ENCODE measurements at regions not wholly inside any gene's neighbourhood (a gene's known extent, or its start where the extent isn't known, plus 50 kb on each side); places are given as distances from the start of the nearest gene placed in this dataset.

DNA sequence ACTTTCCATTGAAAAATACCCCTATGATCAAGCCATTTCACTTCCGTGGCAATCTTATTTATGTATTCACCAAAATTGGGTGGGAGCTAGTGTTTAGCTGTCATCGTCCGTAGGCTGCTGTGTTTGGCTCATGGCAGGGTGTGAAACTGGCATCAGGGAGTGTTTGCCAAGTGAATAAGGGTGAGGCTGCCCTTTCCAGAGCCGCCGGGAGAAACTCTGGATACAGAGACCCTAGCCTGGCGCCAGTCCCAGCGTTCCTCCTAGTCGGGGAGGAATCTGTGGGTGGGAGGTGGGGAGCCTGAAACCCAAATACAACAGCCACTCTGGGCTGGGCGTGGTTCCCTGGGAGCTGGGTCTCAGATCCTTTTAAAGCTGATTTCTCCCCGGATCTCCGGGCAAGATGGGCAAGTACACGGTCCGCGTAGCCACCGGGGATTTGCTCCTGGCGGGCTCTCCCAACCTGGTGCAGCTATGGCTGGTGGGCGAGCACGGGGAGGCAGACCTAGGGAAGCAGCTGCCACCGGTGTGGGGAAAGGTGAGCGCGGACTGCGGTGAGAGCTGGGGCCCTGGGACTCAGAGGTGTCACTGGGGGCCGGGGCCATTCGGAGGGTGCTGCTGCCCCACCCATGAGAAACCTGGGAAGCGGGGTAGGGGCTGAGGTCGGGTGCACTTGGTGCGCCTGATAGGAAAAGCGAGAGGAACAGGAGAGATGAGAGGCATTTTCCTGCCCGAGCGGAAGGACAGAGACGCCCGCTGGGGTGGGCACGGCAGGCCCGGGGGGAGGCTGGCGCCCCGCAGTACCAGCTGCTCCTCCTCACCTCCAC, 62.1 kb upstream of the TEKT1 start:
- DNase-seq (ENCODE audit: low spot score, unreplicated experiment) = no peak
- H3K4me3 Mint-ChIP-seq (ENCODE audit: low read depth) = peak overlapping the region; percentile 27
- H3K36me3 Mint-ChIP-seq (ENCODE audit: insufficient read depth) = no peaks in the 10 kb centered on the region
- H3K4me1 Mint-ChIP-seq (ENCODE audit: low read depth) = no peaks in the 10 kb centered on the region
- H3K27ac Mint-ChIP-seq = no peak overlapping the region
- TF ChIP-seq, protein P1, sequence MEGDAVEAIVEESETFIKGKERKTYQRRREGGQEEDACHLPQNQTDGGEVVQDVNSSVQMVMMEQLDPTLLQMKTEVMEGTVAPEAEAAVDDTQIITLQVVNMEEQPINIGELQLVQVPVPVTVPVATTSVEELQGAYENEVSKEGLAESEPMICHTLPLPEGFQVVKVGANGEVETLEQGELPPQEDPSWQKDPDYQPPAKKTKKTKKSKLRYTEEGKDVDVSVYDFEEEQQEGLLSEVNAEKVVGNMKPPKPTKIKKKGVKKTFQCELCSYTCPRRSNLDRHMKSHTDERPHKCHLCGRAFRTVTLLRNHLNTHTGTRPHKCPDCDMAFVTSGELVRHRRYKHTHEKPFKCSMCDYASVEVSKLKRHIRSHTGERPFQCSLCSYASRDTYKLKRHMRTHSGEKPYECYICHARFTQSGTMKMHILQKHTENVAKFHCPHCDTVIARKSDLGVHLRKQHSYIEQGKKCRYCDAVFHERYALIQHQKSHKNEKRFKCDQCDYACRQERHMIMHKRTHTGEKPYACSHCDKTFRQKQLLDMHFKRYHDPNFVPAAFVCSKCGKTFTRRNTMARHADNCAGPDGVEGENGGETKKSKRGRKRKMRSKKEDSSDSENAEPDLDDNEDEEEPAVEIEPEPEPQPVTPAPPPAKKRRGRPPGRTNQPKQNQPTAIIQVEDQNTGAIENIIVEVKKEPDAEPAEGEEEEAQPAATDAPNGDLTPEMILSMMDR (IDR thresholded peaks at IDR 0.05; ENCODE audit: unreplicated experiment) = no peak
- H3K9me3 Mint-ChIP-seq (ENCODE audit: low read depth) = peaks cover 3% of the 10 kb centered on the region
- peaks cover 42% of the 10 kb centered on the region for H3K27me3 Mint-ChIP-seq

- H3K4me3 Mint-ChIP-seq (ENCODE audit: low read depth) = no peak overlapping the region
- DNase-seq (ENCODE audit: low spot score, unreplicated experiment) = no peak
- TF ChIP-seq, protein P1 (IDR thresholded peaks at IDR 0.05; ENCODE audit: unreplicated experiment) = peak; percentile 58
- no peaks in the 10 kb centered on the region for H3K36me3 Mint-ChIP-seq (ENCODE audit: insufficient read depth)
- no peaks in the 10 kb centered on the region for H3K9me3 Mint-ChIP-seq (ENCODE audit: low read depth)
- H3K27me3 Mint-ChIP-seq = peaks cover 42% of the 10 kb centered on the region
- no peak overlapping the region for H3K27ac Mint-ChIP-seq
- H3K4me1 Mint-ChIP-seq (ENCODE audit: low read depth) = no peaks in the 10 kb centered on the region
Observed at GRCh38 chr17:6894206-6894528, 62.6 kb upstream of the TEKT1 start.

- peaks cover 6% of the 10 kb centered on the region for H3K27me3 Mint-ChIP-seq
Observed at GRCh38 chr17:6901086-6901485, 69.6 kb upstream of the TEKT1 start.

GRCh38 chr17:6903326-6903900, 71.9 kb upstream of the TEKT1 start:
- Mint-ChIP-seq H3K36me3 (ENCODE audit: insufficient read depth) (peaks cover 3% of the 10 kb centered on the region), H3K27ac (no peak overlapping the region), H3K4me3 (ENCODE audit: low read depth) (no peak overlapping the region), H3K4me1 (ENCODE audit: low read depth) (no peaks in the 10 kb centered on the region), H3K9me3 (ENCODE audit: low read depth) (no peaks in the 10 kb centered on the region), H3K27me3 (no peaks in the 10 kb centered on the region)
- no peak for DNase-seq (ENCODE audit: low spot score, unreplicated experiment)
- TF ChIP-seq, protein P1 (IDR thresholded peaks at IDR 0.05; ENCODE audit: unreplicated experiment) = no peak

More at GRCh38 chr17:6901086-6901485, 69.6 kb upstream of the TEKT1 start:
- Mint-ChIP-seq H3K36me3 (ENCODE audit: insufficient read depth) (peaks cover 3% of the 10 kb centered on the region), H3K4me1 (ENCODE audit: low read depth) (no peaks in the 10 kb centered on the region), H3K4me3 (ENCODE audit: low read depth) (no peak overlapping the region), H3K9me3 (ENCODE audit: low read depth) (no peaks in the 10 kb centered on the region), H3K27ac (no peak overlapping the region)
- DNase-seq (ENCODE audit: low spot score, unreplicated experiment) = no peak
- TF ChIP-seq, protein P1 (IDR thresholded peaks at IDR 0.05; ENCODE audit: unreplicated experiment) = no peak

GRCh38 chr17:6908807-6909206, 77.3 kb upstream of the TEKT1 start:
- DNase-seq (ENCODE audit: low spot score, unreplicated experiment) = no peak
- Mint-ChIP-seq H3K36me3 (ENCODE audit: insufficient read depth) (peaks cover 6% of the 10 kb centered on the region), H3K4me1 (ENCODE audit: low read depth) (no peaks in the 10 kb centered on the region), H3K4me3 (ENCODE audit: low read depth) (no peak overlapping the region), H3K9me3 (ENCODE audit: low read depth) (no peaks in the 10 kb centered on the region), H3K27me3 (peaks cover 17% of the 10 kb centered on the region), H3K27ac (no peak overlapping the region)
- TF ChIP-seq, protein P1 (IDR thresholded peaks at IDR 0.05; ENCODE audit: unreplicated experiment) = no peak

Measured in progenitor cell of endocrine pancreas (in vitro differentiated cells).